Brain microvascular endothelial cell (primary cell): ENCODE measurements at regions not wholly inside any gene's neighbourhood (a gene's known extent, or its start where the extent isn't known, plus 50 kb on each side); places are given as distances from the start of the nearest gene placed in this dataset.
"Not testable (repeated sequence)": the region's sequence is repeated elsewhere in the genome, so short reads cannot be mapped to it uniquely, and the experiment has no call there.

ENCODE experiments used
- DNase-seq: peaks from one replicate; pipeline ENCODE4 v3.0.0-alpha.2; 2020
- H3K27ac ChIP-seq: fragments of 250-450 bp; sonication (Bioruptor Pico); 2 replicates; pipeline ENCODE4 v1.5.1; 2020; ENCODE audit warnings: mild to moderate bottlenecking, moderate library complexity
- H3K27me3 ChIP-seq: fragments of 250-450 bp; sonication (Bioruptor Pico); replicated peaks from 2 replicates; pipeline ENCODE4 v1.5.1; 2020; ENCODE audit warnings: mild to moderate bottlenecking
- H3K36me3 ChIP-seq: fragments of 250-450 bp; sonication (Bioruptor Pico); replicated peaks from 2 replicates; pipeline ENCODE4 v1.5.1; 2020; ENCODE audit warnings: mild to moderate bottlenecking
- H3K4me3 ChIP-seq: 2 replicates; pipeline ENCODE4 v1.5.1; 2011; ENCODE audit warnings: low read depth, mild to moderate bottlenecking, control low read depth, low read length, moderate library complexity
- CTCF ChIP-seq: IDR thresholded peaks from 2 replicates; pipeline ENCODE4 v1.5.1; 2011; ENCODE audit warnings: low read depth, mild to moderate bottlenecking, moderate library complexity, low read length, control low read depth, inconsistent platforms; ENCODE audit errors: missing control alignments
- in situ Hi-C: cut with HindIII; loops from 2 replicates; pipeline ENCODE4 v1.10.0; 2017; ENCODE audit warnings: low sequenced_read_pairs, low pct_ligation_motif_present

GRCh38 chr19:28544451-28545261 lies 668.3 kb downstream of the UQCRFS1 start:
- in situ Hi-C loops, result no loop called here
- no peak overlapping the region for H3K27ac ChIP-seq
- H3K36me3 ChIP-seq, result no peaks in the 10 kb centered on the region
- no peak for DNase-seq
- no peak overlapping the region for H3K4me3 ChIP-seq
- no peak for TF ChIP-seq CTCF
- no peaks in the 10 kb centered on the region for H3K27me3 ChIP-seq

DNA sequence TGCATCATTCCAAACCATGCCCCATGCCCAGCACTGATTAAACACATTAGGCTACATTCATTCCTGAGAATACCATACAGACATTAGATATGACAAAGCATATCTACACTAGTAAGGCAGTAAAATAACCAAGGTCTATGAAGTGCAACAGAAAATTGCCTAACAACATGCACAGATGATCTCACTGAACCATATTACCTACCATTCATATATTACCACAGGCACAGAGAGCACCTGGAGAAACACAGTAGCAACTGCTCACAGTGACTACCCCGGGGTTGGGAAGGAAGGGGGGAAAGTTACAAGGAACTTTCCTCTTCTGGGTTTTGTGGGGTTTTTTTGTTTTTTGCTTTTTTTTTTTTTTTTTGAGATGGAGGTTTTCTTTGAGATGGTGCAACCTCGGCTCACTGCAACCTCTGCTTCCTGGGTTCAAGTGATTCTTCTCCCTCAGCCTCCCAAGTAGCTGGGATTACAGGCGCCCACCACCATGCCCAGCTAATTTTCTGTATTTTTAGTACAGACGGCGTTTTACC lies 669.6 kb downstream of the UQCRFS1 start:
- TF ChIP-seq CTCF, result no peak
- in situ Hi-C loops, result no loop called here
- Histone ChIP-seq H3K4me3 (no peak overlapping the region), H3K27ac (no peak overlapping the region), H3K36me3 (no peaks in the 10 kb centered on the region), H3K27me3 (no peaks in the 10 kb centered on the region)
- no peak for DNase-seq

GRCh38 chr19:28542394-28543243 lies 670.3 kb downstream of the UQCRFS1 start:
- in situ Hi-C loops, result no loop called here
- H3K4me3 ChIP-seq, result no peak overlapping the region

DNA sequence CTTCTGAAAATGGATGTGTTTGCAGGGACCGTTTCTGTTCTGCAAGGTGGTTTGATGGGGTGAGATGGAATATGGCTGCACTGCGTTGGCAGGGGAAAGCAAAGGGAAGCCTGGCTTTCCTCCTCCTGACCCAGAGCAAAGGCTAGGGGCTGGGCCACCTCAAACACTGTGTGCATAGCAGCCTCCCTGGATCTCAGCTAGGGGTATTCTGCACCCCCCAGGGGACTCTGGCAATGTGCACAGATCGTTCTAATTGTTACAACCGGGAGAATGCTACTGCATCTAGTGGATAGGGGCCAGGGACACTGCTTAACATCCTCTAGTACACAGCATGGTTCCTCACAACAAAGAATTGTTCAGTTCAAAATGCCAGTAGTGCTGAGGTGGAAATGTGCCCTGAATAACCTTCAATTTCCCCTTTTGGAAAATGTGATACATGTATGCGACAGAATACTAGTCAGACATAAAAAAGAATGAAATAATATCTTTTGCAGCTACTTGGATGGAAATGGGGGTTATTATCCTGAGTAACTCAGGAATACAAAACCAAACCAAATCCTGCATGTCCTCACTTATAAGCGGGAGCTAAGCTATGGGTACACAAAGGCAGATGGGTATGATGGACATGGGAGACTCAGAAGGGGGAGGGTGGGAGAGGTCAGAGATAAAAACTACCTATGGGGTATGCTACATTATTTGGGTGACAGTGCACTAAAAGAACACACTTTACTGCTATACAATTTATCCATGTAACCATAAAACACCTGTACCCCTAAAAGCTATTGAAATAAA lies 671.2 kb downstream of the UQCRFS1 start:
- no peak overlapping the region for H3K27ac ChIP-seq
- TF ChIP-seq CTCF, result no peak
- in situ Hi-C loops, result no loop called here

More at GRCh38 chr19:28542394-28543243, 670.3 kb downstream of the UQCRFS1 start:
- no peak for DNase-seq
- Histone ChIP-seq H3K27ac (no peak overlapping the region), H3K27me3 (no peaks in the 10 kb centered on the region), H3K36me3 (no peaks in the 10 kb centered on the region)
- no peak for TF ChIP-seq CTCF

DNA sequence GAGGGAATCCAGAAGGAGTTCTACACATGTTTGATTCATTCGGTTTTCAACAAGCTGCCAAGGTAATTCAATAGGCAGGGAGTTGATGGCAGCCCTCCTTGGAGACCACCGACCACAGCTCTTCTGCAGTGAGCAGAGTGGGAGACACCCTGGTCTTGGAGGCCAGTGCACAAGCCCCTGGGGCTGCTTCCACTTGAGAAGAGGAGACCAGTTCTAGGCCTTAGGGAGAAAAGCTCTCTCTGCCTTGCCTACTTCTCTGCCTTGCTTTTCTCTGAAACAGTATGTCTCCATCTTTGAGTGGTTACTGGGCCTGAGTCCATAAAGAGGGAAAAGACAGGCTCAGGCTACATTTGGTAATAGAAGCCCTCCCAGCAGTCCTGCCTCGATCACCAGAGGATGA lies 671.9 kb downstream of the UQCRFS1 start:
- DNase-seq, result no peak
- H3K27ac ChIP-seq, result no peak overlapping the region
- no peaks in the 10 kb centered on the region for H3K27me3 ChIP-seq
- in situ Hi-C loops, result no loop called here
- no peak for TF ChIP-seq CTCF
- H3K4me3 ChIP-seq, result no peak overlapping the region
- H3K36me3 ChIP-seq, result no peaks in the 10 kb centered on the region

More for the DNA sequence above, 671.2 kb downstream of the UQCRFS1 start:
- H3K36me3 ChIP-seq, result no peaks in the 10 kb centered on the region
- no peaks in the 10 kb centered on the region for H3K27me3 ChIP-seq
- no peak overlapping the region for H3K4me3 ChIP-seq
- DNase-seq, result no peak

DNA sequence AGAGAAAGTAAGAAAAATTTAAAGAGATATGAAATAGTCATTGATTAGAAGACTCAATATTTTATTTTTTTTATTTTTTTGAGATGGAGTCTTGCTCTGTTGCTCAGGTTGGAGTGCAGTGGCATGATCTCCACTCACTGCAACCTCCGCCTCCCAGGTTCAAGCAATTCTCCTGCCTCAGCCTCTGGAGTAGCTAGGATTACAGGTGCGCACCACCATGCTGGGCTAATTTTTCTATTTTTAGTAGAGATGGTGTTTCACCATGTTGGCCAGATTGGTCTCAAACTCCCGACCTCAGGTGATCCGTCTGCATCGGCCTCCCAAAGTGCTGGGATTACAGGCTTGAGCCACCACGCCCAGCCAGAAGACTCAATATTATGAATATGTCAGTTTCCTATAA lies 672.6 kb downstream of the UQCRFS1 start:
- H3K4me3 ChIP-seq, H3K27ac ChIP-seq, H3K27me3 ChIP-seq, H3K36me3 ChIP-seq, DNase-seq, in situ Hi-C loops: not testable (repeated sequence)
